Spleen (tissue), 7 donors: ENCODE measurements at regions not wholly inside any gene's neighbourhood (a gene's known extent, or its start where the extent isn't known, plus 50 kb on each side); places are given as distances from the start of the nearest gene placed in this dataset.

Source experiments
- CTCF ChIP-seq, 11 experiments: fragments of 200-600 bp in 7 of 11; fragments of 450-650 bp in 4 of 11; sonication (generic) in 4 of 11; IDR thresholded peaks in 8 of 11; conservative IDR thresholded peaks in 3 of 11; 1 replicate in 7 of 11; 2 replicates in 4 of 11; pipeline versions ENCODE4 v1.4.0 to v1.8.0; 2016 to 2021; ENCODE audit warnings: antibody characterized with exemption in 11 of 11, inconsistent platforms in 4 of 11, mild to moderate bottlenecking in 1 of 11
- POLR2A ChIP-seq, 3 donors: fragments of 450-650 bp; IDR thresholded peaks; one replicate each; pipeline ENCODE4 v1.5.1; 2017; ENCODE audit warnings: antibody characterized with exemption in 3 of 3, mild to moderate bottlenecking in 1 of 3
- POLR2AphosphoS5 ChIP-seq, 3 donors: sonication (generic); formaldehyde crosslinking; IDR thresholded peaks; one replicate each; pipeline ENCODE4 v1.5.1; 2017; ENCODE audit warnings: antibody characterized with exemption in 3 of 3
- donor health status: DM: no; HTN: no; CAD: no; lungs with moderate emphysema.
- donor health status: DM: no; HTN: no; CAD: no.
- donor health status: DM: no; HTN: no; CAD: no.

- TF ChIP-seq CTCF (IDR thresholded peaks at IDR 0.05 in 8 of 11, conservative IDR thresholded peaks at IDR 0.05 in 3 of 11) (no peak), POLR2A (IDR thresholded peaks at IDR 0.05) (no peak), POLR2AphosphoS5 (IDR thresholded peaks at IDR 0.05) (no peak)
These were observed 148.5 kb downstream of the OTOL1 start for GRCh38 chr3:161644891-161645635.
